Neural cell (in vitro differentiated cells): ENCODE measurements at regions not wholly inside any gene's neighbourhood (a gene's known extent, or its start where the extent isn't known, plus 50 kb on each side); places are given as distances from the start of the nearest gene placed in this dataset.
A peak's percentile ranks its signal among the peaks of the same experiment; 100 is the strongest.

Experiments
- H2AFZ ChIP-seq: fragments of 200-600, 300-800 bp; sonication (generic), shearing (Covaris generic); 2 replicates; pipeline ENCODE4 v1.6.0; 2014; ENCODE audit warnings: low read depth, mild to moderate bottlenecking, antibody characterized with exemption, low read length, moderate library complexity
- H3F3A ChIP-seq: fragments of 200-600 bp; shearing (Covaris generic); 2 replicates; pipeline ENCODE4 v1.6.1; 2016; ENCODE audit warnings: mild to moderate bottlenecking, moderate library complexity, mixed read lengths, antibody characterized with exemption, low read length; ENCODE audit not compliant: insufficient read depth, poor library complexity, severe bottlenecking
- H3K27ac ChIP-seq: fragments of 200-600, 300-800 bp; sonication (generic), shearing (Covaris generic); 2 replicates; pipeline ENCODE4 v1.5.1; 2014; ENCODE audit warnings: mild to moderate bottlenecking, low read length, moderate library complexity
- H3K27me3 ChIP-seq: fragments of 300-800, 200-600 bp; sonication (generic), shearing (Covaris generic); 2 replicates; pipeline ENCODE4 v1.6.0; 2014; ENCODE audit warnings: mild to moderate bottlenecking, low read depth, low read length, moderate library complexity; ENCODE audit not compliant: insufficient read depth
- H3K36me3 ChIP-seq: fragments of 300-800, 200-600 bp; sonication (generic), shearing (Covaris generic); 2 replicates; pipeline ENCODE4 v1.5.1; 2014; ENCODE audit warnings: mild to moderate bottlenecking, antibody characterized with exemption, low read length, moderate library complexity; ENCODE audit not compliant: insufficient read depth
- H3K4me2 ChIP-seq: fragments of 300-800, 200-600 bp; sonication (generic), shearing (Covaris generic); 2 replicates; pipeline ENCODE4 v1.6.0; 2014; ENCODE audit warnings: mild to moderate bottlenecking, low read length
- H3K4me3 ChIP-seq: fragments of 300-800, 200-600 bp; sonication (generic), shearing (Covaris generic); 2 replicates; pipeline ENCODE4 v1.5.1; 2014; ENCODE audit warnings: mild to moderate bottlenecking, low read length, moderate library complexity
- H3K79me2 ChIP-seq: fragments of 200-600 bp; shearing (Covaris generic); replicated peaks from 2 replicates; pipeline ENCODE4 v1.6.0; 2014; ENCODE audit warnings: mild to moderate bottlenecking, low read length, moderate library complexity; ENCODE audit not compliant: insufficient read depth
- H3K9ac ChIP-seq: fragments of 300-800, 200-600 bp; sonication (generic), shearing (Covaris generic); 2 replicates; pipeline ENCODE4 v1.6.1; 2016; ENCODE audit warnings: mild to moderate bottlenecking, low read length, mixed read lengths
- H3K9me2 ChIP-seq: fragments of 200-600 bp; shearing (Covaris generic); 2 replicates; pipeline ENCODE4 v1.6.1; 2016; ENCODE audit warnings: mild to moderate bottlenecking, low read length, mixed read lengths; ENCODE audit not compliant: insufficient read depth
- H3K9me3 ChIP-seq: fragments of 200-600, 300-800 bp; sonication (generic), shearing (Covaris generic); 2 replicates; pipeline ENCODE4 v1.6.1; 2016; ENCODE audit warnings: mild to moderate bottlenecking, mixed run types, low read length, moderate library complexity, mixed read lengths
- H4K20me1 ChIP-seq: fragments of 200-600 bp; shearing (Covaris generic); 2 replicates; pipeline ENCODE4 v1.6.1; 2016; ENCODE audit warnings: mild to moderate bottlenecking, mixed run types; ENCODE audit not compliant: insufficient read depth
- EP300 ChIP-seq: fragments of 450-650 bp; conservative IDR thresholded peaks from 2 replicates; pipeline ENCODE4 v1.6.1; 2014; ENCODE audit warnings: antibody characterized with exemption, mild to moderate bottlenecking, moderate library complexity; ENCODE audit not compliant: poor library complexity, severe bottlenecking
- EZH2 ChIP-seq: fragments of 200-600, 300-800 bp; shearing (Covaris generic), sonication (generic); IDR thresholded peaks from 2 replicates; pipeline ENCODE4 v1.6.1; 2014; ENCODE audit warnings: antibody characterized with exemption, low read length, borderline replicate concordance, mild to moderate bottlenecking; ENCODE audit not compliant: insufficient read depth, poor library complexity, severe bottlenecking
- MXI1 ChIP-seq: fragments of 450-650 bp; conservative IDR thresholded peaks from 2 replicates; pipeline ENCODE4 v1.6.1; 2014; ENCODE audit warnings: antibody characterized with exemption, mild to moderate bottlenecking; ENCODE audit not compliant: poor library complexity, severe bottlenecking
- POLR2AphosphoS5 ChIP-seq: IDR thresholded peaks from 2 replicates; pipeline ENCODE4 v1.6.1; 2012
- RAD21 ChIP-seq: fragments of 450-650 bp; conservative IDR thresholded peaks from 2 replicates; pipeline ENCODE4 v1.6.1; 2014; ENCODE audit warnings: antibody characterized with exemption, mild to moderate bottlenecking, moderate library complexity
- SMC3 ChIP-seq: fragments of 450-650 bp; conservative IDR thresholded peaks from 2 replicates; pipeline ENCODE4 v1.6.1; 2014; ENCODE audit warnings: antibody characterized with exemption, mild to moderate bottlenecking, moderate library complexity; ENCODE audit not compliant: poor library complexity
- TAF1 ChIP-seq: IDR thresholded peaks from 2 replicates; pipeline ENCODE4 v1.6.1; 2012; ENCODE audit warnings: low read depth
- TF ChIP-seq, protein P1 (sequence below): fragments of 450-650 bp; IDR thresholded peaks from 2 replicates; pipeline ENCODE4 v1.5.1; 2014; ENCODE audit warnings: antibody characterized with exemption, mild to moderate bottlenecking, moderate library complexity; ENCODE audit not compliant: poor library complexity, severe bottlenecking
- TF ChIP-seq, protein P2 (sequence below): IDR thresholded peaks from 2 replicates; pipeline ENCODE4 v1.6.1; 2012; ENCODE audit warnings: borderline replicate concordance

- no peak overlapping the region for H3K27ac ChIP-seq
- H4K20me1 ChIP-seq: no peaks in the 10 kb centered on the region
- no peak overlapping the region for H3K9ac ChIP-seq
- H3K79me2 ChIP-seq: no peaks in the 10 kb centered on the region
- no peaks in the 10 kb centered on the region for H3K36me3 ChIP-seq
- H3K9me2 ChIP-seq: no peaks in the 10 kb centered on the region
- TF ChIP-seq, protein P1, sequence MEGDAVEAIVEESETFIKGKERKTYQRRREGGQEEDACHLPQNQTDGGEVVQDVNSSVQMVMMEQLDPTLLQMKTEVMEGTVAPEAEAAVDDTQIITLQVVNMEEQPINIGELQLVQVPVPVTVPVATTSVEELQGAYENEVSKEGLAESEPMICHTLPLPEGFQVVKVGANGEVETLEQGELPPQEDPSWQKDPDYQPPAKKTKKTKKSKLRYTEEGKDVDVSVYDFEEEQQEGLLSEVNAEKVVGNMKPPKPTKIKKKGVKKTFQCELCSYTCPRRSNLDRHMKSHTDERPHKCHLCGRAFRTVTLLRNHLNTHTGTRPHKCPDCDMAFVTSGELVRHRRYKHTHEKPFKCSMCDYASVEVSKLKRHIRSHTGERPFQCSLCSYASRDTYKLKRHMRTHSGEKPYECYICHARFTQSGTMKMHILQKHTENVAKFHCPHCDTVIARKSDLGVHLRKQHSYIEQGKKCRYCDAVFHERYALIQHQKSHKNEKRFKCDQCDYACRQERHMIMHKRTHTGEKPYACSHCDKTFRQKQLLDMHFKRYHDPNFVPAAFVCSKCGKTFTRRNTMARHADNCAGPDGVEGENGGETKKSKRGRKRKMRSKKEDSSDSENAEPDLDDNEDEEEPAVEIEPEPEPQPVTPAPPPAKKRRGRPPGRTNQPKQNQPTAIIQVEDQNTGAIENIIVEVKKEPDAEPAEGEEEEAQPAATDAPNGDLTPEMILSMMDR: no peak
- TF ChIP-seq MXI1 (no peak), EP300 (no peak), RAD21 (no peak), SMC3 (no peak)
- no peak overlapping the region for H2AFZ ChIP-seq
- no peaks in the 10 kb centered on the region for H3K27me3 ChIP-seq
- no peak overlapping the region for H3K4me2 ChIP-seq
- H3F3A ChIP-seq: no peaks in the 10 kb centered on the region
- no peak overlapping the region for H3K4me3 ChIP-seq
- H3K9me3 ChIP-seq: no peaks in the 10 kb centered on the region
These were observed 425.9 kb upstream of the DCN start for GRCh38 chr12:91608542-91608941.

DNA sequence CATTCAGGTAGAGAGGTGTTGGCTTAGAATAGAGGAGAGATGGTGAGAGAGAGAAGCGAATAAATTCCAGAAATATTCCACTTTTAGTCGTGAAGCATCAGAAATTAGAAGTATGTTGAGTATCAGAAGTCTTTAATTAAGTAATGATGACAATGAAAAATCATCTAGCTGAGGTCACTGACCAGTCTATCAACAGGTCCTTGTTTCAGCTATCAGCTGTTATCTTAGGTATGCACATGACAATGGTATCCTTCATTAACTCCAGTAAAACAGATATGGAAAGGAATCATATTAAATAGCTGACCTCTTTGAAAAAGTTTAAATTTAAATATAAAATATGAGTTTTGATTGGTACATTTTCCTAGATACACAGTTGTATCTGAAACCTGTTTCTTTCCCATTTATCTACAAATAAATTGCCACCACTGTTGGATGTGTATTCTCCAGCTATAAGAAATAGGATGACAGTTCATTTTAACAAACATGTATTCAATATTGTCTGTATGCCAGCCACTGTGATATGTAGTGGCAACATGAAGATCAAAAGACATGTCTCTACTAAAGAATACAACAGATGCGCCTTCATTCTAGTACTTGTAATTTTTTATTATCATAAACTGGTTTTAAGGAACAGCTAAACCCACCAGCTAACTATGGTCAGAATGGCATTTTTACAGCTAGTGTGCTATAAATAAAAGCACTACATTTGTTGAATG lies 424.2 kb upstream of the DCN start:
- H3K79me2 ChIP-seq: no peaks in the 10 kb centered on the region
- no peak overlapping the region for H2AFZ ChIP-seq
- no peaks in the 10 kb centered on the region for H3K27me3 ChIP-seq
- no peaks in the 10 kb centered on the region for H3K36me3 ChIP-seq
- TF ChIP-seq, protein P2, sequence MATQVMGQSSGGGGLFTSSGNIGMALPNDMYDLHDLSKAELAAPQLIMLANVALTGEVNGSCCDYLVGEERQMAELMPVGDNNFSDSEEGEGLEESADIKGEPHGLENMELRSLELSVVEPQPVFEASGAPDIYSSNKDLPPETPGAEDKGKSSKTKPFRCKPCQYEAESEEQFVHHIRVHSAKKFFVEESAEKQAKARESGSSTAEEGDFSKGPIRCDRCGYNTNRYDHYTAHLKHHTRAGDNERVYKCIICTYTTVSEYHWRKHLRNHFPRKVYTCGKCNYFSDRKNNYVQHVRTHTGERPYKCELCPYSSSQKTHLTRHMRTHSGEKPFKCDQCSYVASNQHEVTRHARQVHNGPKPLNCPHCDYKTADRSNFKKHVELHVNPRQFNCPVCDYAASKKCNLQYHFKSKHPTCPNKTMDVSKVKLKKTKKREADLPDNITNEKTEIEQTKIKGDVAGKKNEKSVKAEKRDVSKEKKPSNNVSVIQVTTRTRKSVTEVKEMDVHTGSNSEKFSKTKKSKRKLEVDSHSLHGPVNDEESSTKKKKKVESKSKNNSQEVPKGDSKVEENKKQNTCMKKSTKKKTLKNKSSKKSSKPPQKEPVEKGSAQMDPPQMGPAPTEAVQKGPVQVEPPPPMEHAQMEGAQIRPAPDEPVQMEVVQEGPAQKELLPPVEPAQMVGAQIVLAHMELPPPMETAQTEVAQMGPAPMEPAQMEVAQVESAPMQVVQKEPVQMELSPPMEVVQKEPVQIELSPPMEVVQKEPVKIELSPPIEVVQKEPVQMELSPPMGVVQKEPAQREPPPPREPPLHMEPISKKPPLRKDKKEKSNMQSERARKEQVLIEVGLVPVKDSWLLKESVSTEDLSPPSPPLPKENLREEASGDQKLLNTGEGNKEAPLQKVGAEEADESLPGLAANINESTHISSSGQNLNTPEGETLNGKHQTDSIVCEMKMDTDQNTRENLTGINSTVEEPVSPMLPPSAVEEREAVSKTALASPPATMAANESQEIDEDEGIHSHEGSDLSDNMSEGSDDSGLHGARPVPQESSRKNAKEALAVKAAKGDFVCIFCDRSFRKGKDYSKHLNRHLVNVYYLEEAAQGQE: no peak
- TF ChIP-seq EP300 (peak; percentile 77), POLR2AphosphoS5 (peak; percentile 70)
- H3K4me3 ChIP-seq: no peak overlapping the region
- no peaks in the 10 kb centered on the region for H3K9me2 ChIP-seq
- H3K9me3 ChIP-seq: no peaks in the 10 kb centered on the region
- H3F3A ChIP-seq: no peaks in the 10 kb centered on the region
- H3K27ac ChIP-seq: no peak overlapping the region
- no peaks in the 10 kb centered on the region for H4K20me1 ChIP-seq
- no peak overlapping the region for H3K4me2 ChIP-seq
- no peak overlapping the region for H3K9ac ChIP-seq

DNA sequence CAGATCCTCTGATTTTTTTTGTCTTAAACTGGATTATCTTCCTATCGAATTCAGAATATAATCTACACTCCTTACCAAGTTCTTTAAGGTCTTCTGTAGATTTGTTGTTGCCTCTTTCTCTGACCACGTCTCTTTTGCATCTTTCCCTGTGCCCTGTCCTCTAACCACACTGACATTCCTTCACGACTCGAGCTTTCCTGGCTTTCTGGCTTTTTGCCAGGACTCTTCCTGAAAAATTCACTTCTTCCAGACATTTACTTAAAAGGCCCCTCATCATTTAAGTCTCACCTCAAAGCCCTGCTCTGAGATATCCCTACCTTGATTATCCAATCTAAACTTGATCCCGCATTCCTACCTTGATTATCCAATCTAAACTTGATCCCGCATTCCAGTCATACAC lies 422.3 kb upstream of the DCN start:
- TF ChIP-seq, protein P1: no peak
- TF ChIP-seq MXI1 (no peak), POLR2AphosphoS5 (no peak), EZH2 (no peak), TAF1 (no peak), RAD21 (no peak), SMC3 (no peak), EP300 (no peak)
- TF ChIP-seq, protein P2: no peak
- no peak overlapping the region for H3K9ac ChIP-seq
- H3K27me3 ChIP-seq: no peaks in the 10 kb centered on the region
- H3K36me3 ChIP-seq: no peaks in the 10 kb centered on the region
- no peaks in the 10 kb centered on the region for H3K9me2 ChIP-seq
- H3K4me2 ChIP-seq: no peak overlapping the region
- no peaks in the 10 kb centered on the region for H4K20me1 ChIP-seq
- H3K79me2 ChIP-seq: no peaks in the 10 kb centered on the region
- H3K27ac ChIP-seq: no peak overlapping the region
- no peak overlapping the region for H3K4me3 ChIP-seq
- no peaks in the 10 kb centered on the region for H3F3A ChIP-seq
- no peak overlapping the region for H2AFZ ChIP-seq
- no peaks in the 10 kb centered on the region for H3K9me3 ChIP-seq
